ENCODE measurements at regions not wholly inside any gene's neighbourhood (a gene's known extent, or its start where the extent isn't known, plus 50 kb on each side); places are given as distances from the start of the nearest gene placed in this dataset.

GRCh38 chr6:7047128-7047527 lies 60.6 kb upstream of the RREB1 start:
- Histone ChIP-seq H4K20me1 (replicated peaks; ENCODE audit: control insufficient read depth, extremely low read depth, insufficient read depth, low read length) (no peaks in the 10 kb centered on the region), H3K4me3 (replicated peaks in 1 of 3; ENCODE audit: insufficient read depth in 1 of 3, low read depth in 1 of 3, low read length in 3 of 3) (no peak overlapping the region)

GRCh38 chr6:7047966-7048365 lies 59.8 kb upstream of the RREB1 start:
- dilution Hi-C loops (cut with MboI; ENCODE audit: extremely low pct_ligation_motif_present, low sequenced_read_pairs): no loop called here
- FAIRE-seq (no peak), DNase-seq (ENCODE audit: low read depth, low spot score) (no peak)
- no TSS peak for BruUV-seq (replicated peaks)
- TF ChIP-seq JUN (IDR thresholded peaks at IDR 0.05; ENCODE audit: borderline replicate concordance, insufficient read depth, insufficient read length, low read depth) (no peak), CTCF (IDR thresholded peaks at IDR 0.05; ENCODE audit: extremely low read depth in 1 of 2, insufficient read depth in 1 of 2, low read depth in 1 of 2, low read length in 2 of 2) (no peak), FOS (IDR thresholded peaks at IDR 0.05; ENCODE audit: borderline replicate concordance, insufficient read depth, low read length) (no peak), MAX (IDR thresholded peaks at IDR 0.05; ENCODE audit: insufficient read depth, insufficient read length) (no peak), POLR2A (IDR thresholded peaks at IDR 0.05; ENCODE audit: low read depth, low read length) (no peak)
- H3K9ac ChIP-seq (replicated peaks; ENCODE audit: extremely low read depth, insufficient read depth, low read length): no peak overlapping the region
- no peak overlapping the region for H3K4me3 ChIP-seq (replicated peaks in 1 of 3; ENCODE audit: insufficient read depth in 1 of 3, low read depth in 1 of 3, low read length in 3 of 3)
- ChIA-PET CTCF (no interaction called here), POLR2A (no interaction called here)
- H3K27ac ChIP-seq (ENCODE audit: insufficient read depth, low read depth, low read length): no peak overlapping the region
- no peaks in the 10 kb centered on the region for H3K9me3 ChIP-seq (replicated peaks; ENCODE audit: control insufficient read depth, insufficient read depth, low read length)
- no peaks in the 10 kb centered on the region for H4K20me1 ChIP-seq (replicated peaks; ENCODE audit: control insufficient read depth, extremely low read depth, insufficient read depth, low read length)
- no peak overlapping the region for H3K4me2 ChIP-seq (ENCODE audit: insufficient read depth, low read length)
- no peaks in the 10 kb centered on the region for H3K36me3 ChIP-seq (ENCODE audit: control insufficient read depth in 2 of 2, extremely low read depth in 1 of 2, insufficient read depth in 2 of 2, low read length in 2 of 2)
- no peaks in the 10 kb centered on the region for H3K9me1 ChIP-seq (replicated peaks; ENCODE audit: control insufficient read depth, extremely low read depth, insufficient read depth, low read length)
- peaks cover 12% of the 10 kb centered on the region for H3K4me1 ChIP-seq (ENCODE audit: control insufficient read depth, extremely low read depth, insufficient read depth, low read length)
- H3K27me3 ChIP-seq (ENCODE audit: control insufficient read depth in 2 of 2, insufficient read depth in 2 of 2, low read length in 2 of 2): no peaks in the 10 kb centered on the region
- no peaks in the 10 kb centered on the region for H3K79me2 ChIP-seq (ENCODE audit: control insufficient read depth, insufficient read depth, low read length)
- intact Hi-C loops (cut with micrococcal nuclease): no loop called here
- peak overlapping the region; percentile 33 for H2AFZ ChIP-seq (ENCODE audit: low read depth, low read length)

More at GRCh38 chr6:7047128-7047527, 60.6 kb upstream of the RREB1 start:
- no peak overlapping the region for H3K4me2 ChIP-seq (ENCODE audit: insufficient read depth, low read length)
- H3K36me3 ChIP-seq (ENCODE audit: control insufficient read depth in 2 of 2, extremely low read depth in 1 of 2, insufficient read depth in 2 of 2, low read length in 2 of 2): no peaks in the 10 kb centered on the region
- no peak for FAIRE-seq
- H3K9me3 ChIP-seq (replicated peaks; ENCODE audit: control insufficient read depth, insufficient read depth, low read length): no peaks in the 10 kb centered on the region
- peaks cover 21% of the 10 kb centered on the region for H3K4me1 ChIP-seq (ENCODE audit: control insufficient read depth, extremely low read depth, insufficient read depth, low read length)
- BruUV-seq (replicated peaks): no TSS peak
- no peaks in the 10 kb centered on the region for H3K9me1 ChIP-seq (replicated peaks; ENCODE audit: control insufficient read depth, extremely low read depth, insufficient read depth, low read length)
- TF ChIP-seq POLR2AphosphoS5 (IDR thresholded peaks at IDR 0.05; ENCODE audit: insufficient read depth, low read depth, low read length) (no peak), FOS (IDR thresholded peaks at IDR 0.05; ENCODE audit: borderline replicate concordance, insufficient read depth, low read length) (no peak), EZH2 (IDR thresholded peaks at IDR 0.05; ENCODE audit: borderline replicate concordance, low read depth, low read length, severe bottlenecking) (no peak), GATA2 (IDR thresholded peaks at IDR 0.05; ENCODE audit: insufficient read depth, insufficient read length, low read depth, low read length) (no peak)
- H2AFZ ChIP-seq (ENCODE audit: low read depth, low read length): no peak overlapping the region
- H3K9ac ChIP-seq (replicated peaks; ENCODE audit: extremely low read depth, insufficient read depth, low read length): no peak overlapping the region
- dilution Hi-C loops (cut with MboI; ENCODE audit: extremely low pct_ligation_motif_present, low sequenced_read_pairs): no loop called here
- CTCF ChIA-PET: interaction anchor here (0.7 kb wide), 1 partner anchor 288 kb away, joined by 3 read pairs; no protein-coding TSS in a partner anchor
- intact Hi-C loops (cut with micrococcal nuclease): no loop called here
- no peaks in the 10 kb centered on the region for H3K79me2 ChIP-seq (ENCODE audit: control insufficient read depth, insufficient read depth, low read length)
- POLR2A ChIA-PET: no interaction called here
- no peak overlapping the region for H3K27ac ChIP-seq (ENCODE audit: insufficient read depth, low read depth, low read length)
- DNase-seq (ENCODE audit: low read depth, low spot score): no peak
- no peaks in the 10 kb centered on the region for H3K27me3 ChIP-seq (ENCODE audit: control insufficient read depth in 2 of 2, insufficient read depth in 2 of 2, low read length in 2 of 2)
